DMS 273 (cell line): ENCODE measurements at regions not wholly inside any gene's neighbourhood (a gene's known extent, or its start where the extent isn't known, plus 50 kb on each side); places are given as distances from the start of the nearest gene placed in this dataset.
A peak's percentile ranks its signal among the peaks of the same experiment; 100 is the strongest.

Experiments
- DNase-seq: peaks from one replicate; lab custom pipeline; 2025; ENCODE audit not compliant: unreplicated experiment; lab: John Stamatoyannopoulos, UW

GRCh38 chr7:18200266-18200665, 172.6 kb upstream of the PRPS1L1 start:
- DNase-seq: no peak

- DNase-seq: no peak
Observed at GRCh38 chr7:18200855-18201254, 173.2 kb upstream of the PRPS1L1 start.

- DNase-seq: no peak
Observed at GRCh38 chr7:18201350-18201749, 173.7 kb upstream of the PRPS1L1 start.

- DNase-seq: no peak
Observed at GRCh38 chr7:18202315-18203045, 174.8 kb upstream of the PRPS1L1 start.

- DNase-seq: no peak
Observed at GRCh38 chr7:18206331-18206730, 178.7 kb upstream of the PRPS1L1 start.

- no peak for DNase-seq
Observed at GRCh38 chr7:18208921-18209320, 181.3 kb upstream of the PRPS1L1 start.

- DNase-seq: no peak
Observed at GRCh38 chr7:18210377-18210776, 182.7 kb upstream of the PRPS1L1 start.

- no peak for DNase-seq
Observed at GRCh38 chr7:18210788-18211187, 183.1 kb upstream of the PRPS1L1 start.

- DNase-seq: no peak
Observed at GRCh38 chr7:18212308-18212707, 184.7 kb upstream of the PRPS1L1 start.

GRCh38 chr7:18212758-18213157, 185.1 kb upstream of the PRPS1L1 start:
- peak; percentile 69 for DNase-seq

- DNase-seq: no peak
Observed at GRCh38 chr7:18213652-18214051, 186.0 kb upstream of the PRPS1L1 start.

- no peak for DNase-seq
Observed at GRCh38 chr7:18216270-18216669, 188.6 kb upstream of the PRPS1L1 start.

- DNase-seq: no peak
Observed at GRCh38 chr7:18221377-18222293, 194.0 kb upstream of the PRPS1L1 start.

GRCh38 chr7:18222636-18223035, 195.0 kb upstream of the PRPS1L1 start:
- no peak for DNase-seq

GRCh38 chr7:18224138-18224537, 196.5 kb upstream of the PRPS1L1 start:
- DNase-seq: no peak

- no peak for DNase-seq
Observed at GRCh38 chr7:18225067-18225466, 197.4 kb upstream of the PRPS1L1 start.

GRCh38 chr7:18226598-18226997, 199.0 kb upstream of the PRPS1L1 start:
- DNase-seq: no peak

GRCh38 chr7:18228686-18229085, 201.0 kb upstream of the PRPS1L1 start:
- no peak for DNase-seq

- no peak for DNase-seq
Observed at GRCh38 chr7:18230271-18230670, 202.6 kb upstream of the PRPS1L1 start.

- DNase-seq: no peak
Observed at GRCh38 chr7:18231854-18232253, 204.2 kb upstream of the PRPS1L1 start.

- DNase-seq: no peak
Observed at GRCh38 chr7:18234519-18234918, 206.9 kb upstream of the PRPS1L1 start.

- no peak for DNase-seq
Observed at GRCh38 chr7:18235819-18236218, 208.2 kb upstream of the PRPS1L1 start.
